GM11168 (cell line): ENCODE measurements at regions not wholly inside any gene's neighbourhood (a gene's known extent, or its start where the extent isn't known, plus 50 kb on each side); places are given as distances from the start of the nearest gene placed in this dataset.
"Not testable (repeated sequence)": the region's sequence is repeated elsewhere in the genome, so short reads cannot be mapped to it uniquely, and the experiment has no call there.

Source experiments
- in situ Hi-C: fragments of 300-500 bp; cut with MboI; formaldehyde crosslinking; loops from one replicate; pipeline ENCODE4 v1.12.0; 2022; ENCODE audit warnings: low sequenced_read_pairs; ENCODE audit not compliant: unreplicated experiment

DNA sequence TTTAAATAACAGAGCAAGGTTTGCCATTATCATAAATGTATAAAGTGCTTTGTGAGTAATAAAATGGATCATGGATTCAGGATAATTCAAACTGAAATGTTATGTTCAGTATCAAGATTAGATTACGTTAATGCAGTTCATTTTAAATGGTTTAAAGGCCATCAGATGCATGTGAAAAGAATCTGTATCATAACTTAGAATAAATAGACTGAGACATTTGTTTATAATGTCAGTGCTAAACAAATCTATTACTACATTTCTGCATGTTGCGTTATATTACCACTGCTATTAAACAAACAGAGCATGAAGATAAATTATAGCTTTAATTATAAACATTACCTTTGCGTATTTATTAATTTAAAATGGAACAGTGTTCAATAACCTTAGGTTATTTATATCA is 160.2 kb downstream of the TOX3 start:
- in situ Hi-C loops: no loop called here

DNA sequence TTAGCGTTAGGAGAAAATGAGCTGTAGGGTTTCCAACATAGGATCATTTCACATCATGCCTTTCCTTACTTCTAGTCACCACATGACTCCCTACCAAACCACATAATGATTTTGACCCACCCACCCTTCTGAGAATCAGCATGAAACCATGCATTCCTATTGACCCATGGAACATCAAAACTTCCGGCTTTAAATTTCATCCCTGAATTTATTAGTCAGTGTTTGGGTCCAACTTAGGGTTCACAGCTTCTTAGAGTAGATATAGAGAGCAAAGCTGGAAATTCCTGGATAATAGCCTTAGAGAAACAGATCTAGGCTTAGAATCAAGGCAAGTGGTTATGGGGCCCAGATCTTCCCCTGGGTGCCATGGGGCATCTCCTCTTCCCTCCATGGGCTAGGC is 162.6 kb downstream of the TOX3 start:
- in situ Hi-C loops: no loop called here

DNA sequence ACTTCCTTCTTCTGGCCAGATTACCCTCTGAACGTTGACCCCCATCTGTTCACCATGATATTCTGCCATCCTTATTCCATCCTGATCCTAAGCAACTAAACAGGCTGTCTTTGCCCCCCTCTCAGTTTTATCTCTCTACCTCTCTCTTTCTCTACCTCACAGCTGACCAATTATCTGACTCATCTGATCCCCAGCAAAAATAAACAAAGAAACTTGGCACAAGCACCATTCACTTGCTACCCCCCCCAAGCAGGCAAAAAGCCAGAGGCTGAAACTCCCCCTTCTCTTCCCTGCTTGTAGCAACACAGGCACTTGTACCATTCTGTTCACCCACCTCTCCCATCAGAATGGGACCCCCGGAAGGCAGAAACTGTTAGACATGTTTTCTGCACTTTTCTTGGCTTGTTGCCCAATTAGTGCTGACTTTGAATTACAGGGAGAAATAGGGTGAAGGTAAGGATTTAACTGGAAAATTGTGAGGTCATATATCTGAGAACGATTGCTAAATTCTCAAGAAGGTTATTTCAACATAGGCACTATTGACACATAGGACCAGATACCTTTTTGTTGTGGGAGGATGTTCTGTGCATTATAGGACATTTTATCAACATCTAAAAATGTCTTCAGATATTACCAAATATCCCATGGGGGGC is 163.2 kb downstream of the TOX3 start:
- in situ Hi-C loops: no loop called here

DNA sequence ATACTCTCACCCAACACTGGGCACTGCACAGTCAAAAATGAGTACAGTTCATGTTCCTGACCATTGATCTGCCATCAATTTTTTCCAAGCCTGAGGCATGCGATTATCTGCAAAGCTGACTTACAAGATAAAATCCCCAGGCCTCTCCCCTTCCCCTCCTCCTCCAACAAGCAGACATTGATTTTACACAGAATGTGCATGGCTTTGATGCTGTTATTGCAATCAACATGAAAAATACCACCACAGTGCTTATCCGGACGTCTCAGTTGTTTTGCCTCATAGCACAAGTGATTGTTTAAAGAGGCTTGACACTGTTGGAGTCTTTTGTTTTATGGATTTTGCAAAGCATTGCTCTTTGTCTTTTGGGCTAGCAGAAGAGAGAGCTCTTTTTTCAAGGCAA is 163.8 kb downstream of the TOX3 start:
- in situ Hi-C loops: no loop called here

DNA sequence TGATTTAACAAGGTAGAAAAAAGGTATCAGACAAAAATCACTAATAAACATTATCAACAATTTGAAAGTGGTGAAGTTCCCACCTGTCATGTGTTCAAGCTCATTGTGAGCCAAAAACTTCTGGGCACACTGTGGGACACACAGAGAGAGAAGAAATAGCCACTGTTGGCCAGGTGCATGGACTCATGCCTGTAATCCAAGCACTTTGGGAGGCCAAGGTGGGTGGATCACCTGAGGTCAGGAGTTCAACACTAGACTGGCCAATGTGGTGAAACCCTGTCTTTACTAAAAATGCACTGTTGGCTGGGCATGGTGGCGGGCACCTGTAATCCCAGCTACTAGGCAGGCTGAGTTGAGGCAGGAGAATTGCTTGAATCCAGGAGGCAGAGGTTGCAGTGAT is 167.4 kb downstream of the TOX3 start:
- in situ Hi-C loops: no loop called here

DNA sequence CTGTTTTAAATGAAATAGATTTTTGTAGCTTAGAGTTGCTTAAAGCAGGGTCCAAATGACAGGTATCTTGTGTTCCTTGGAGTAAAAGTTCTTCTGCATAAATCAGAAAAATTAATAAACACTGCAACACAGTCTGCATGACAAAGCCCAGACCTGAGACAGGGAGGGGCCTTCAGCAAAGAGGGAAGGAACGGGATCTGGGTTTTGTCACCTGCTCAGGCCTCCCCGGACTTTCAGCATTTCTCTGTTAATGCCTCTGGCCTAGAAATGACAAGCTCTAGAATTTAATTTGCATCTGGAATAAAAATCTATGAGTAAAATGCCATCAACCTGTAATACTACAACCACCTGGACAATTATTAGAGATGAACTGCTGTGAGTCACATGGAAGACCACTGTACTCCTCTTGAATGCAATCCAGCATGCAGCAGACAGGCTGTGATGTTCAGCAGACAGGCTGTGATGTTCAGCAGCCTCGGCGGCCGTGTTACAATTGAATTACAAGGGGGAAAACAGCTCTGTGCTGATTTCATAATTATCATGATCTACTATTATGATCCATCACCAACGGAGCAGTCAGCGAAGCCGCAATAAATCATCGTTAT is 170.2 kb downstream of the TOX3 start:
- in situ Hi-C loops: no loop called here

DNA sequence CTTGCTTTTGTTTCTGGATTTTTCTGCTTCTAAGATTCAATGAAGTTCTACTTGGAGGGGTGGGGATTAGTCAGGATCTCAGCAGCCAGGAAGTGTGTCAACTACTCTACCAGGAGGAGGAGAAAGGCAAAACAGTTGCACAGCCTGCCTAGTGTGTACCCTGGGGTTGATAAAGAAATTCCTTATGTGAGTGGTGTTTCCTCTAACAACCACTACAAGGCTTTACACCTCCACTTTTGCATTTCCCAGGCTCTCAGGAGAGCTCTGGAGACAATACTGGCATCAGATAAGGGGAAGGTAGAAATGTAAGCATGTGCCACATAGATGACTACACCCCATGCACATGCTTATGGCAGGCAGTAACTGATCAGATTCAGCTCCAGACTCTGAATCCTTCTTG is 174.6 kb downstream of the TOX3 start:
- in situ Hi-C loops: no loop called here

DNA sequence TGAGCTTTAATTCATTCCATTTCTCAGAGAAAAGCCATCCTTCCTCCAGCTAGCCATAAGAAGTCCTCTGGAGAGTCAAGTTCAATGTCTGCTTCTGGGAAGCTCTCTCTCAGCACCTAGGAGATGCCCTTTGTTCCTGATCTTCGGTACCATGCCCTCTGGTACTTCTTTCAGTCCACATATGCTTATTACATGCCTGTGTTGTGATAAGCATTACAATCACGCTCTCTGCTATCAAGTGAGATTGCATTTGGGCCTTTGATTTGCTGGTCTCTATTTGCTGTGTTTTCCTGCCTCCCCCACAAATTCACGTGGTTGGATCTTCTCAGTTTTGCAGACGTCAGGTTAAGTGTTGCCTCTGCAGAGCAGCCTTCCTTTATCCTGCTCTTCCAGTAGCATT is 178.1 kb downstream of the TOX3 start:
- in situ Hi-C loops: no loop called here

DNA sequence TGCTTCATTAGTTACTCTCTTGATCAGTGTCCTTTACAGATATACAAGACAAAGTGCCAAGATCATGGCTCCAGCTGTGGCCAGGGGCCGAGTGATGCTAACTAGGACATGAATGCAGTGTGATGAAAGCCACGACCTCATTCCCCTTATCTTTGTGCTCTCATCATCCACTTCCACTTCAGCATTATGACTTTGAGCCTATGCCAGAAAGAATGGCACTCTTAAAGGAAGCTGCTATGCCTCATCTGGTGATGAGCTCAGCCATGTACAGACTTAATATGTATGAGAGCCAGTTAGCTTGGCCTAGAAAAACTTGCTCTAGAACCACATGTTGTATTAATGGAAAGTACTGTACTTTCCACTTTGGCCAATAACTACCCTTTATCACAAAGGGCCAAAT is 179.1 kb downstream of the TOX3 start:
- in situ Hi-C loops: no loop called here

DNA sequence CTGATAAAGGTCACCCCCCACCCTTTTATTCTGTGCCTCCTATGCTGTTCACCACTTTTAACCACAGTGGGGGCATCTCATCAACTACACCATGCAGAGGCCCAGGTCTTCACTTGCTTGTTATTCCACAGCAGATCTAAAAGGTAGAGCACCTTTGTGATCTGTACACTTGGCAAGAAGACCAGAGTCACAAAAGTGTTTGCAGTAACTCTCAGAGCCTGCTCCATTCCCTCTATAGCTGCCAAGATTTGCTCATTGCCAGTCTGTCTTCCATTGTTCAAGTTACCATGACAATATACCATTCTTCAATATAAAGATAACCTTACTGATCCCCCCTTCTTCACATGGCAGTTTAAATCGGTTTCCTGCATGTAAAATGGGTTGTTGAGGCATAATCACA is 180.0 kb downstream of the TOX3 start:
- in situ Hi-C loops: no loop called here

DNA sequence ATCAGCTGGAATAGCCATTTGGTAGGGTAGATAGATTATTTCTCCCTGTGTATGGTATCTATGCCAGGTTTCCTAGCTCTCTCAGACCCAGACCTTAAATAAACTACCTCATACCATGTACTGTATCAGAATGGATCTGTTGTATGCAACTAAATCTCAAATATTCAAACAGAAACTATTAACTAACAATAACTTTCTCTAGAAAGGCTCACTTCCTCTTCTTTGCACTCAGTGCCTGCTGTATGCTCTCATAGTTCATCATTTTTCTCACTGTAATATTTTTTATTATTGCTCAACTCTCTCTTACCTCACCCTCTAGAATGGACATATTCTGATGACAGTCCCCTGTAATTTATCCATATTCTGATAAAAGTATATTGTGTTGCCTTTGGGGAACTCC is 182.4 kb downstream of the TOX3 start:
- in situ Hi-C loops: no loop called here

DNA sequence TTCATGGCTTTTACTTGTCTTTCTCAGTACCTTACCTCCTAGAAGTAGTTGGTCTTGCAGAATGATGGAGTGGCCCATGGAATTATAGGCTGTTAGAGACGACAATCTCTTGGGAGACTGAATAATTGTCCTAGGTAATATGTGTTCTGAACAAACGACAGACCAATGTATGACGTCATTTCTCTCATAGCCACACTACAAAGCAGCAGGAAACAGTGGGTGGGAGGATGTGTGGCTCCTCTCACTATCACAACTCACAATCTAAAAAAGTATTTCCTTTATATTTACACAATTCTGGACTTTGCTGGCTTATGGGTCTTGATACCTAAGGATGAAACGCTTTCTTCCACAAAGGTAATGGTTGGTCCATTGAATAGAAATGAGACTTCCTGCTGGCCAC is 183.9 kb downstream of the TOX3 start:
- in situ Hi-C loops: no loop called here

DNA sequence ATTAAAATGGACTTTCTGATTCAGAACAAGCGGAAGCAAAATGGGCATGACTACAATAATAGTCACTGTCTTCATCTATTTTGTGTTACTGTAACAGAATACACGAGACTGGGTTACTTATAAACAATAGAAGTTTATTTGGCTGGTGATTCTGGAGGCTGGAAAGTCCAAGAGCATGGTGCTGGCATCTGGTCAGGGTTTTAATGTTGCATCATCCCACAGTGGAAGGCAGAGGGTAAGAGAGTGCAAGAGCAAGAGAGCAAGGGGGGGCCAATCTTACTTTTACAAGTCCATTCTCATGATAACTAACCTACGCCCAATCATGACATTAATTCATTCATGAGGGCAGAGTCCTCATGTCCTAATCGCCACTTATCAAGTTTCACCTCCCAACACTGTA is 189.2 kb downstream of the TOX3 start:
- in situ Hi-C loops: no loop called here

DNA sequence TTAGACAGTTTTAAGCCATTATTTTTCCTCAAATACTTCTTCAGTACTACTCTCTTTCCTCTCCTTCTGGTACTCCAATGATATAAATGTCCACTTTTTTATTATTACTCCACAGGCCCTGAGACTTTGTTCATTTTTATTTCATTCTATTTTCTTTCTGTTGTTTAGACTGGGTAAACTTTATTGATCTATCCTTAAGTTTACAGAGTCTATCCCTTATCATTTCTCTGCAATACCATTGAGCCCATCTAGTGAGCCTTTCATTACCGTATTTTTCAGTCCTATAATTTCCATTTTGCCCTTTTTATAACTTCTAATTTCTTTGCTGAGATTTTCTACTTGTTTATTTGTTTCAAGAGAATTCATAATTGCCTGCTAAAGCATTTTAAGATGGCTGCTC is 193.7 kb downstream of the TOX3 start:
- in situ Hi-C loops: no loop called here

DNA sequence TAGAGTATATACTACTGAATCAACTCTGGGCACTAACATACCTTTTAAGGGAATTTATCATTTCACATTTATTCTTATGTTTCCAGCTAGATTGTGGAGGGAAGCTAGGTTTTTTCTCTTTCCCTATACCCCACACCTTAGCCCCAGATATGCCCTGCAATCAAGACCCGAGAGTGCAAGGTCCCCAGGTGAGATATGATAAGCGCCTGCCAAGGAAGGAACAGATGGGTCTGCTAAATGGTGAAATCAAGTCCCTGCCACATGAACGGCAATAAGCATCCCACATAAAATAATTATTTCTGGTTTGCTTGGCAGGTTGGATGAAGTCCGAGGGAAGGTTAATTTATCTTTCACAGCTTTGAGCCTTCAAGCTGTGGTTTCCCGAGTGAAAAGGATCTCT is 195.5 kb downstream of the TOX3 start:
- in situ Hi-C loops: no loop called here

DNA sequence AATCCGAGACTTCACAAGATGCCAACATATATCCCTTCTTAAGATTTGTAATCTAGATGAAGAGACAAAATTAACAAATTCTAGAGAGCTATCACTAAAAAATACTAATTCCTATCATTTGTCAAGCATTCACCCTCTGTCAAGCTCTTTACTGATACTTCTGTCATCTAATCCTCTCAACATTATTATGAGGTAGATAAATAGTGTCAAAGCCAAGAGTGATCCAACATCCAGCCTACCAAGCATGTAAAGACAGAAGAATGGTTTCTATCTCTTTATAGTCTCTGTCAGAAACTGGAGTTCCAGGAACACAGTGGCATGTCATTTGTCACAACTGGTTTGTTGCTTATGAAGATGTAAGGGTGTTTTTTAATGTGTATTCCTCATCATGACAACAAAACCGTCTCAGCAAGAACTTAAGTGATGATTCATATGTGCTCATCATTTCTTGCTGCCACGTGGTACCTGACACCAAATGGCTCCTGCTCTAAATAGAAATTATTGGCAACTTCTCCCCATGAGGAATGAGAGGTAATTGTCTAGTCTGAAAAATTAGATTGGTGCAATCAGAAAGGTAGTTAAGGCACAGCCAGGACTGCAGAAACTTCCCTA is 196.8 kb downstream of the TOX3 start:
- in situ Hi-C loops: no loop called here

DNA sequence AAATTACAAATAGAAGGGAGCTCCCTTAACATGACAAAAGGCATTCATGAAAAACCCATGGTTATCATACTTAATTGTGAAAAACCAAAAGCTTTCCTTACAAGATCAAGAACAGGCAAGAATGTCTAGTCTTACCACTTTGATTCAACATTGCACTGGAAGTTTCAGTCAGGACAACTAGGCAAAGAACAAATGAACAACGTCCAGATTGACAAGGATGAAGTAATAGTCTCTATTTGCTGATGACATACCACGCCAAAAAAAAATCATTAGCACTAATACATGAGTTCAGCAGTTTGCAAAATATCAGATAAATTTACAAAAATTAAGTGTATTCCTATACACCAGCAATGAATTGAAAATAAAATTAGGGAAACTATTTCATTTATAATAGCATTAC is 200.2 kb downstream of the TOX3 start:
- in situ Hi-C loops: no loop called here

DNA sequence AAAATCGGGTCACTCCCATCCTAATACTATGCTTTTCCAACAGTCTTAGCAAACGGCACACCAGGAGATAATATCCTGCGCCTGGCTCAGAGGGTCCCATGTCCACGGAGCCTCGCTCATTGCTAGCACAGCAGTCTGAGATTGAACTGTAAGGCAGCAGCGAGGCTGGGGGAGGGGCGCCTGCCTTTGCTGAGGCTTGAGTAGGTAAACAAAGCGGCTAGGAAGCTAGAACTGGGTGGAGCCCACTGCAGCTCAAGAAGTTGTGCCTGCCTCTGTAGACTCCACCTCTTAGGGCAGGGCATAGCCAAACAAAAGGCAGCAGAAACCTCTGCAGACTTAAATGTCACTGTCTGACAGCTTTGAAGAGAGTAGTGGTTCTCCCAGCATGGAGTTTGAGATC is 213.3 kb downstream of the TOX3 start:
- in situ Hi-C loops: not testable (repeated sequence)

DNA sequence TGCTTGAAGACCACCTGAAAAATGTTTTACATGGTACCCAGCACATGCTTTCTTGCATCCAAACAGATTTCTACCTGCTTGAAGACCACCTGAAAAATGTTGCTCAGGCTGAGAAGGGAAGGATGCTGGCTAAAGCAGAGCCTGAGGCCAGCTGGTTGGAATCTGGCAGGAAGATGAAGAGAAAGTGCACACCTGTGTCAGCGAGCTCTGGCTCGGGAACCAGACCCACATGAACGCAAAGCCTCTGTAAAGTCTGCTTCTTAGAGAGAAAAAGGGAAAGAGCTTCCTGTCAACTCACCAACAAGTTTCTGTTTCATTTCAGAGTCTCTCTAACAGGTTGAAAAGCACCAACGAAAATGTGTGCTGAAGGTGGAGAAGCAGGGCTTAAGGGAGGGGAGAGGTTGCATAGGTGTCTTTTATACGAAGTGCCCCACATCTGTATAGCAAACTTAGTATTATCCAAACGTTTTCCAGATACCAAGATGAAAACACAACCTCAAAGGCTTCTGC is 226.0 kb downstream of the TOX3 start:
- in situ Hi-C loops: no loop called here

DNA sequence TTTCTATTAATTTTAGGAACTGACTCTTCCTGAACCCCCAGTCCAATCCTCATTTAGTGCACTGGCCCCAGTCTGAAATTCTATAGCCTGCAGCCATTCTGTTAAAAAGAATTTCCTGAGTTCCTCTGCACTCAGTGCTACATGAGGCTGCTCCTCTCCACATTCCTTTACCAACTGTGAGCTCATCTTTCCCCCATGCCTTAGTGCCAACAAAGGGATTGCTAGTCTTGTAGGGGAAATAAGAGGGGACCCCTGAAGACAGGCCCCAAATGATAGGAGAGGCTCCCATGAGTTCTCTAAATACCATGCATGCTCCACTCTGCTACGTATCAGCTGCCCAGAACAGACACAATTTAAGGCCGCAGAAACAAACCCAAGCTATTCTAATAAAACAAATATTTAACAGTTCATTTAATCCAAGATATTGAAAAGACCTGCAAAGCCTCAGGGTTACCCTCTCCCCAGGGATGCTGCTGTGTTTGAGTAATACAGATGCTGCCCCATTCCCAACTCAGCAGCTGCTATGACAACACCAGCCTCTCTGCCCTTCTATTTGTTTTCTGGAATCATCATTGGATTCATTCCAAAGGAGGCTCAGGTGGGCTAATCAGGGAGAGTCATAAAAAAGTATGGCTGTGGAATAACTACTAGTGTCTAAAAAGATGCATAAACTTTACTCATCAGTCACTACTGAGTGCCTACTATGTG is 228.5 kb downstream of the TOX3 start:
- in situ Hi-C loops: no loop called here

DNA sequence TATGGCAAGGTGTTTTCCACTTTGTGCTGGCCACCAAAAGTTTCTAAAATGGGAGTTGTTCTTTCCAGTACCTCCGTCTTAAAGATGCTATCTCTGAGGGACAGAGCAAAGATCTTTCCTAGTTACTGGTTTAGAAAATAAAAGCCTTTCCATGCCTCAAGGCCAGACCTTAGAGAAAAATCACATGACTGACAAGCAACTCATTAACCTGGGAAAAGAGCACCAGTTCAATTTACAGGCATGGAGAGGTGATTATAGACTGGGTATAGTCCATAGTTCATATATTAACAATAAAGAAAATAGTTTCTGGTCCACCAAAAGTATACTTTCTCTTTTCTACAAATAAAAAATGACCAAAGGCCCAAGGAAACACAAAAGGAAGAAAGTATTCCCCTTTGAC is 230.7 kb downstream of the TOX3 start:
- in situ Hi-C loops: no loop called here
